ENCODE measurements at regions not wholly inside any gene's neighbourhood (a gene's known extent, or its start where the extent isn't known, plus 50 kb on each side); places are given as distances from the start of the nearest gene placed in this dataset.
A peak's percentile ranks its signal among the peaks of the same experiment; 100 is the strongest.
"Not testable (repeated sequence)": the region's sequence is repeated elsewhere in the genome, so short reads cannot be mapped to it uniquely, and the experiment has no call there.

GRCh38 chr11:22042081-22042480, 150.8 kb upstream of the ANO5 start:
- DNase-seq = no peak

- DNase-seq = no peak
These were observed 148.8 kb upstream of the ANO5 start for GRCh38 chr11:22044126-22044525.

- no peak for DNase-seq
These were observed 143.6 kb upstream of the ANO5 start for GRCh38 chr11:22049276-22049675.

- no peak for DNase-seq
These were observed 127.4 kb upstream of the ANO5 start for GRCh38 chr11:22065472-22065871.

GRCh38 chr11:22069844-22070243, 123.0 kb upstream of the ANO5 start:
- no peak for DNase-seq

GRCh38 chr11:22076271-22076930, 116.5 kb upstream of the ANO5 start:
- DNase-seq = no peak

GRCh38 chr11:22078063-22078462, 114.8 kb upstream of the ANO5 start:
- DNase-seq = no peak

GRCh38 chr11:22079133-22079872, 113.6 kb upstream of the ANO5 start:
- DNase-seq = peak in 3 of 58 donors; percentile 1 to 22 (median 3)

GRCh38 chr11:22082178-22082577, 110.7 kb upstream of the ANO5 start:
- no peak for DNase-seq

- no peak for DNase-seq
These were observed 110.1 kb upstream of the ANO5 start for GRCh38 chr11:22082788-22083187.

GRCh38 chr11:22084056-22084455, 108.8 kb upstream of the ANO5 start:
- no peak for DNase-seq

GRCh38 chr11:22084564-22084963, 108.3 kb upstream of the ANO5 start:
- DNase-seq = no peak

- no peak for DNase-seq
These were observed 103.3 kb upstream of the ANO5 start for GRCh38 chr11:22089609-22090008.

- no peak for DNase-seq
These were observed 86.3 kb upstream of the ANO5 start for GRCh38 chr11:22106566-22106965.

- DNase-seq = no peak
These were observed 77.3 kb upstream of the ANO5 start for GRCh38 chr11:22115470-22116029.

GRCh38 chr11:22127981-22128380, 64.9 kb upstream of the ANO5 start:
- not testable (repeated sequence) for DNase-seq

GRCh38 chr11:22130462-22131053, 62.3 kb upstream of the ANO5 start:
- peak in 3 of 58 donors; percentile 0 to 10 (median 5) for DNase-seq

GRCh38 chr11:22133776-22134175, 59.1 kb upstream of the ANO5 start:
- no peak for DNase-seq

GRCh38 chr11:22138264-22138663, 54.6 kb upstream of the ANO5 start:
- no peak for DNase-seq

All from anterior cingulate cortex (tissue), 58 donors.